DND-41 (cell line): ENCODE measurements at regions not wholly inside any gene's neighbourhood (a gene's known extent, or its start where the extent isn't known, plus 50 kb on each side); places are given as distances from the start of the nearest gene placed in this dataset.

Source experiments
- ATAC-seq: fragments of 200-7000 bp; cut with Tn5 transposase; 3 replicates; pipeline ENCODE4 v1.9.1; 2021; ENCODE audit warnings: low read depth; ENCODE audit not compliant: insufficient read depth
- DNase-seq: peaks from one replicate; pipeline ENCODE4 v3.0.0-alpha.2; 2020
- H2AFZ ChIP-seq: 2 replicates; pipeline ENCODE4 v1.6.0; 2012; ENCODE audit warnings: low read depth, low read length
- H3K27ac ChIP-seq: 2 replicates; pipeline ENCODE4 v1.5.1; 2012; ENCODE audit warnings: low read length, inconsistent platforms
- H3K27me3 ChIP-seq: fragments of 200-600 bp; sonication (generic); 2 replicates; pipeline ENCODE4 v1.6.0; 2012; ENCODE audit warnings: low read length, mild to moderate bottlenecking, inconsistent platforms; ENCODE audit not compliant: insufficient read depth, poor library complexity
- H3K36me3 ChIP-seq: 2 replicates; pipeline ENCODE4 v1.5.1; 2012; ENCODE audit warnings: low read length, inconsistent platforms; ENCODE audit not compliant: insufficient read depth
- H3K4me1 ChIP-seq: 2 replicates; pipeline ENCODE4 v1.5.1; 2012; ENCODE audit warnings: mild to moderate bottlenecking, low read length; ENCODE audit not compliant: insufficient read depth
- H3K4me2 ChIP-seq: 2 replicates; pipeline ENCODE4 v1.6.0; 2012; ENCODE audit warnings: mild to moderate bottlenecking, moderate library complexity, low read length, inconsistent platforms; ENCODE audit not compliant: insufficient read depth
- H3K4me3 ChIP-seq, 2 experiments: fragments of 200-600 bp in 1 of 2; shearing (Covaris generic) in 1 of 2; 2 replicates each; pipeline ENCODE4 v1.5.1; 2012 to 2016; ENCODE audit warnings: inconsistent platforms in 2 of 2, low read length in 2 of 2, mild to moderate bottlenecking in 2 of 2, low read depth in 1 of 2, moderate library complexity in 1 of 2
- H3K79me2 ChIP-seq: 2 replicates; pipeline ENCODE4 v1.6.0; 2012; ENCODE audit warnings: low read length, inconsistent platforms; ENCODE audit not compliant: insufficient read depth
- H3K9ac ChIP-seq: 2 replicates; pipeline ENCODE4 v1.6.0; 2012; ENCODE audit warnings: low read depth, mild to moderate bottlenecking, inconsistent platforms, low read length, moderate library complexity
- H3K9me3 ChIP-seq: 2 replicates; pipeline ENCODE4 v1.5.1; 2012; ENCODE audit warnings: low read length, moderate library complexity, mild to moderate bottlenecking, inconsistent platforms; ENCODE audit not compliant: insufficient read depth, severe bottlenecking
- H4K20me1 ChIP-seq: 2 replicates; pipeline ENCODE4 v1.6.0; 2012; ENCODE audit warnings: low read length; ENCODE audit not compliant: insufficient read depth
- EZH2 ChIP-seq: IDR thresholded peaks from 3 replicates; pipeline ENCODE4 v1.6.1; 2012; ENCODE audit warnings: borderline replicate concordance, low read depth, mild to moderate bottlenecking, moderate library complexity, low read length, inconsistent platforms; ENCODE audit not compliant: severe bottlenecking
- TF ChIP-seq, protein P1 (sequence below): IDR thresholded peaks from 2 replicates; pipeline ENCODE4 v1.5.1; 2012; ENCODE audit warnings: borderline replicate concordance, low read length, moderate library complexity, mild to moderate bottlenecking; ENCODE audit not compliant: poor library complexity, severe bottlenecking; ENCODE audit errors: extremely low read depth

DNA sequence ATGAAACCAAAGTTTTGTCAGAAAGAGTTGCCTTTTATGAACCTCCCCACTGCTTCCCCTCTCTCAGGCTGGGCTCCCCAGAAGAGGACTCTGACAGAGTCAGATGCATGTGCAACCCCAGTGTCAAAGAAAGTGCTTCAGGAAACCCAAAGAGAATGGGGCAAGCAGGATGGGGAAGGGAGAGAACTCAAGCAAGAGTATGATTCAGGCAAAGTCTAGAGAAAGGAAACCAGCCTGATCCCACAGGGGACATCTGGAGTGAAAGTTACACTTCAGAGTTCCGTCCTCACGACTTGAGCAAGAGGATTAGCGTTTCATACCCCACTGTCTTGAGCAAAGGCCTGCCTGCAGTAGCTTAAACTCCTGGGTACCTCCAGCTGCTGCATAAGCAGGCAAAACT is 51.8 kb upstream of the EPC2 start:
- H3K4me1 ChIP-seq: no peaks in the 10 kb centered on the region
- H3K27me3 ChIP-seq: no peaks in the 10 kb centered on the region
- no peak overlapping the region for H2AFZ ChIP-seq
- no peak overlapping the region for H3K4me3 ChIP-seq
- no peaks in the 10 kb centered on the region for H3K79me2 ChIP-seq
- ATAC-seq: no peak
- H3K27ac ChIP-seq: no peak overlapping the region
- no peak overlapping the region for H3K9ac ChIP-seq
- no peak overlapping the region for H3K4me2 ChIP-seq
- H4K20me1 ChIP-seq: no peaks in the 10 kb centered on the region
- no peak for DNase-seq
- H3K9me3 ChIP-seq: no peaks in the 10 kb centered on the region
- no peak for TF ChIP-seq EZH2
- TF ChIP-seq, protein P1, sequence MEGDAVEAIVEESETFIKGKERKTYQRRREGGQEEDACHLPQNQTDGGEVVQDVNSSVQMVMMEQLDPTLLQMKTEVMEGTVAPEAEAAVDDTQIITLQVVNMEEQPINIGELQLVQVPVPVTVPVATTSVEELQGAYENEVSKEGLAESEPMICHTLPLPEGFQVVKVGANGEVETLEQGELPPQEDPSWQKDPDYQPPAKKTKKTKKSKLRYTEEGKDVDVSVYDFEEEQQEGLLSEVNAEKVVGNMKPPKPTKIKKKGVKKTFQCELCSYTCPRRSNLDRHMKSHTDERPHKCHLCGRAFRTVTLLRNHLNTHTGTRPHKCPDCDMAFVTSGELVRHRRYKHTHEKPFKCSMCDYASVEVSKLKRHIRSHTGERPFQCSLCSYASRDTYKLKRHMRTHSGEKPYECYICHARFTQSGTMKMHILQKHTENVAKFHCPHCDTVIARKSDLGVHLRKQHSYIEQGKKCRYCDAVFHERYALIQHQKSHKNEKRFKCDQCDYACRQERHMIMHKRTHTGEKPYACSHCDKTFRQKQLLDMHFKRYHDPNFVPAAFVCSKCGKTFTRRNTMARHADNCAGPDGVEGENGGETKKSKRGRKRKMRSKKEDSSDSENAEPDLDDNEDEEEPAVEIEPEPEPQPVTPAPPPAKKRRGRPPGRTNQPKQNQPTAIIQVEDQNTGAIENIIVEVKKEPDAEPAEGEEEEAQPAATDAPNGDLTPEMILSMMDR: no peak
- no peaks in the 10 kb centered on the region for H3K36me3 ChIP-seq

DNA sequence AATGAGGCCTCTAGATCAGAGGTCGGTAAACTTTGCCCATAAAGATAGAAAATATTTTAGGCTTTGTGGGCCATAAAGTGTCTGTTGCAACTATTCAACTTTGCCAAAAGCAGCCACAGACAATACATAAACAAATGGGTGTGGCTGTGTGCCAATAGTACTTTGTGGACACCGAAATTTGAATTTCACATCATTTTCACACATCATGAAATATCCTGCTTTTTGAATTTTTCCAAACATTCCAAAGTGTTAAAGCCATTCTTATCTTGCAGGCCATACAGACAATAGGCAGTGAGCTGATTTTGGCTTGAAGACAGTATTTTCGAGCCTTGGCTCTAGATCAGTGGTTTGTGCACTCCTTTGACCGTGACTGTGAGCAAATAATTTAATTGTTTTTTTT is 51.1 kb upstream of the EPC2 start:
- H3K9me3 ChIP-seq: no peaks in the 10 kb centered on the region
- H3K36me3 ChIP-seq: no peaks in the 10 kb centered on the region
- H3K4me3 ChIP-seq: no peak overlapping the region
- DNase-seq: no peak
- H4K20me1 ChIP-seq: no peaks in the 10 kb centered on the region
- H3K9ac ChIP-seq: no peak overlapping the region
- H3K27me3 ChIP-seq: no peaks in the 10 kb centered on the region
- no peak for ATAC-seq
- no peak overlapping the region for H2AFZ ChIP-seq
- TF ChIP-seq, protein P1: no peak
- no peaks in the 10 kb centered on the region for H3K79me2 ChIP-seq
- H3K27ac ChIP-seq: no peak overlapping the region
- H3K4me2 ChIP-seq: no peak overlapping the region
- no peaks in the 10 kb centered on the region for H3K4me1 ChIP-seq

DNA sequence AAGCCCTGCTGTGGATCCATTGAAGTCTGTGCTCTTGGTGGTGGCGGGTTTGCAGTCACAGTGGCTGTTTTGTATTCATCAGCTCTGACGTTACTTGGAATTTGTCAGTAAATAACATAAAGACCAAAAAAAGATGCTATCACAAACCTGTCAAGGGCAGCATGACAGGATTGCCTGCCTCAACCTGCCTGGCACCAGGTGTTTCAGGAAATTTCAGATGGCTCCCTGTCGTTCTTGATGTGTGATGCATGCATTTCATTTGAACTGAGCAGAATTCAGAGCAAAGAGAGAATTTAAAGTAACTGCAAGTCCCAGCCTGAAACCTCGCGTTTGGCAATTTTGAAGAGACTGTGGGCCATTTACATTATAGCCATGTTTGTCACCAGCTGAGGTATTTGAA is 50.3 kb upstream of the EPC2 start:
- Histone ChIP-seq H3K9ac (no peak overlapping the region), H4K20me1 (no peaks in the 10 kb centered on the region), H3K36me3 (no peaks in the 10 kb centered on the region), H3K4me3 (no peak overlapping the region), H3K27me3 (no peaks in the 10 kb centered on the region), H3K79me2 (no peaks in the 10 kb centered on the region), H3K27ac (no peak overlapping the region), H3K4me1 (no peaks in the 10 kb centered on the region), H2AFZ (no peak overlapping the region), H3K9me3 (no peaks in the 10 kb centered on the region), H3K4me2 (no peak overlapping the region)
- no peak for DNase-seq
- no peak for ATAC-seq
- TF ChIP-seq, protein P1: no peak
- no peak for TF ChIP-seq EZH2
